ENCODE measurements at regions not wholly inside any gene's neighbourhood (a gene's known extent, or its start where the extent isn't known, plus 50 kb on each side); places are given as distances from the start of the nearest gene placed in this dataset.

GRCh38 chr21:15193937-15194336 lies 129.1 kb upstream of the NRIP1 start (continued):
- no peak for TF ChIP-seq ETS1 (IDR thresholded peaks at IDR 0.05)

GRCh38 chr21:15195104-15195503 lies 130.3 kb upstream of the NRIP1 start:
- Mint-ChIP-seq H3K9me3 (no peaks in the 10 kb centered on the region), H3K27me3 (ENCODE audit: insufficient read depth, low read depth, poor library complexity) (no peaks in the 10 kb centered on the region), H3K4me3 (no peak overlapping the region), H3K36me3 (ENCODE audit: low read depth) (no peaks in the 10 kb centered on the region), H3K27ac (no peak overlapping the region), H3K4me1 (peaks cover 11% of the 10 kb centered on the region; the same call in 2 of the 3 replicates)
- Histone ChIP-seq H3K27me3 (ENCODE audit: insufficient read depth) (no peaks in the 10 kb centered on the region), H3K9me2 (ENCODE audit: insufficient read depth) (no peaks in the 10 kb centered on the region), H4K20me1 (replicated peaks; ENCODE audit: insufficient read depth) (no peaks in the 10 kb centered on the region), H3K4me3 (no peak overlapping the region), H3K79me2 (replicated peaks; ENCODE audit: insufficient read depth) (no peaks in the 10 kb centered on the region), H3K36me3 (ENCODE audit: insufficient read depth) (no peaks in the 10 kb centered on the region), H3K4me2 (no peak overlapping the region), H3K4me1 (ENCODE audit: insufficient read depth) (0 out of 2 replicates have a peak, but pooled peaks cover 5% of the 10 kb centered on the region), H2AFZ (no peak overlapping the region), H3K27ac (ENCODE audit: low read depth) (no peak overlapping the region), H3F3A (replicated peaks; ENCODE audit: low read depth) (no peaks in the 10 kb centered on the region)
- TF ChIP-seq EZH2phosphoT487 (IDR thresholded peaks at IDR 0.05; ENCODE audit: unreplicated experiment) (no peak), STAT1 (IDR thresholded peaks at IDR 0.05; ENCODE audit: unreplicated experiment) (no peak), NANOG (IDR thresholded peaks at IDR 0.05; ENCODE audit: borderline replicate concordance) (no peak), ZNF462 (CRISPR knock-in tag; IDR thresholded peaks at IDR 0.05) (no peak), CTCF (conservative IDR thresholded peaks at IDR 0.05; ENCODE audit: low read depth in 2 of 2) (no peak), JUNB (IDR thresholded peaks at IDR 0.05; ENCODE audit: unreplicated experiment) (no peak), ZNF114 (CRISPR knock-in tag; IDR thresholded peaks at IDR 0.05) (no peak), CREB1 (CRISPR knock-in tag; IDR thresholded peaks at IDR 0.05; ENCODE audit: low read depth) (no peak), REST (IDR thresholded peaks at IDR 0.05; ENCODE audit: unreplicated experiment) (no peak), EZH2 (IDR thresholded peaks at IDR 0.05; ENCODE audit: low read depth, unreplicated experiment) (no peak), ETS1 (IDR thresholded peaks at IDR 0.05) (no peak)
- DNase-seq (ENCODE audit: low spot score) (no peak), ATAC-seq (no peak)

All from GM23338 (cell line).